ENCODE measurements at regions not wholly inside any gene's neighbourhood (a gene's known extent, or its start where the extent isn't known, plus 50 kb on each side); places are given as distances from the start of the nearest gene placed in this dataset.

DNA sequence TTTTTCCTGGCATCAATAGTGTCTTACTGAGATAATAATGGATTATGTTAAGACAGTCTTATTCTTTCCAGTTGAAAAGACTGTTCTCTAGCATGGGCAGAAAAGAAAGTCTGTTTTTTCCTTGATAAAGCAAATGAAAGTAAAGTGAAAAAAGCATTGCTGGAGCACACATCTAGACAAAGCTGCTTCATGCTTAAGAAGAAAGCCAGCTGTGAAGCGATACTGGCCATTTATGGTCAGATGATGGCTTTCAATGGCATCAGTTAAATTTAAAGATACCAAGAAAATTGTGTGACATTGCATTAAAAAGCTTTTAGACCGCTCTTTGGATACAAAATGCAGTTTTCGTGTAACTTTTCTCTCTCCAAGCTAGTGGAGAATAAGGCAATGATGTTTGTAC is 242.1 kb upstream of the TRAM1L1 start:
- no peak for DNase-seq

DNA sequence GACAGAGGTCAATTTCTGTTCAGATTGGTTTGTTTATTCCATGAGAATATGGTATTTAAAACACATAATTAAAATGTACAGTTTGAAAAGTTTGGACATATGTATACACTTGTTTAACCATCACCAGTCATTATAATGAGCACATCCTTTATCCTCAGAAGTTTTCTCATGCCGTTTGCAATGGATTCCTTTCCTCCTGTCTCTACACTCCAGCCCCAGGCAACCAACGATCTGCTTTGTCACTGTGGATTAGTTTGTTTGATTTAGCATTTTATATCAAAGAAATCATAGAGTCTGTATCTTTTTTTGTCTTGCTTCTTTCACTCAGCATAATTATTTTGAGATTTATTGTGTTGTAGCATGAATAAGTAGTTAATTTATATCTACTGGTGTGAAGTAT is 243.0 kb upstream of the TRAM1L1 start:
- no peak for DNase-seq

DNA sequence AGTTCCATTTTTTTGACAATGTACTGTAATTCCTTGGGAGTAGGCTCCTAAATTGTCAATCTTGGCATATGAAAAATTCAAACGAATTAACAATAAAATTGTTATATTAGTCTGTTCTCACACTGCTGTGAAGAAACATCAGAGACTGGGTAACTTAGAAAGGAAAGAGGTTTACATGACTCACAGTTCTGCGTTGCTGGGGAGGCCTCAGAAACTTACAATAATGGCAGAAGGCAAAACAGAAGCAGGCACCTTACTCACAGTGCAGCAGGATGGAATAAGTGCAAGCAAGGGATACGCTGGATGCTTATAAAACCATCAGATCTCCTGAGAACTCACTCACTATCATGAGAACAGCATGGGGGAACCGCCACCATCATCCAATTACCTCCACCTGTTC is 246.4 kb upstream of the TRAM1L1 start:
- no peak for DNase-seq

DNA sequence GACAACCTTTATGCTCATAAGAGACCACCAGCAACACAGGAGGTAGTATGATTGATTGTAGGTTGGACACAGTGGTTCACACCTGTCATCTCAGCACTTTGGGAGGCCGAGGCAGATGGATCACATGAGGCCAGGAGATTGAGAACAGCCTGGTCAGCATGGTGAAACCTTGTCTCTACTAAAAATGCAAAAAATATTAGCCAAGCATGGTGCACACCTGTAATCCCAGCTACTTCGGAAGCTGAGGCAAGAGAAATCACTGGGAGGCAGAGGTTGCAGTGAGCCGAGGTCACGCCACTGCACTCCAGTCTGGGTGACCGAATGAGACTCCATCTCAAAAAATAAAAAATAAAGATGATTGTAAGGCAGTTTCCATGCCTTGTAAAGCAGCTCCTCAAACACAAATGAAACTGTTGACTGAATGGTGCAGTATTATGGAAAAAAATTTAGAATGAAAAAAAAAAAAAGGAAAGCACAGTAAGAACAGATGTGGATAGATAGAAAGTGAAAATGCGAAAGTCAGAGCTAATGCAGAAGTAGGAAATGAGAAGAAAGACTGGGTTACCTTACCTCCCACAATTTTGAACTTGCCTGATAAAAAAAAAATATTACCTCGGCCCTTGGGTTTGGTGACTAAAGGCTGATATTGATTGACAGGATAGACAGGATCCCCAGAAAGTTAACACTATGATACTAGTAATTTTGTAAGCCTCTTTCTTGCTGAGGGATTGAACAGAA is 249.2 kb upstream of the TRAM1L1 start:
- no peak for DNase-seq

DNA sequence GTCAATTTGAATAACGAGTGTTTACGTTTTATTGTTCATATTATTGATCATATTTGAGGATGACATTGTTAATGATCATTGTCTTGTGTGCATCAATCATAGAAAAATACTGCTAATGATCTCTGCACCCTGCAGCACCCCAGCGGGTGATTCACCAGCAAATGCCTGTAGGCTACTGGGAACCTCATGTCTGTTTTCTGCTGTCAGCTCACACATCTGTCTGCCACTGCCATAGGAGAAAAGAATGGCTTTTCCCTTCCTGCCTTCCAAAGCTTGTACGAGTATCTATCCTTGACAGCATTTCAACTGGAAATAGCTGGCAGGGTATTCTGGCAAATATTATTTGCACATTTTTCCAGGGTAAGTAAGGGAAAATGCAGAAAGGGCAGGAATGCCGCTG is 272.1 kb upstream of the TRAM1L1 start:
- DNase-seq = no peak

DNA sequence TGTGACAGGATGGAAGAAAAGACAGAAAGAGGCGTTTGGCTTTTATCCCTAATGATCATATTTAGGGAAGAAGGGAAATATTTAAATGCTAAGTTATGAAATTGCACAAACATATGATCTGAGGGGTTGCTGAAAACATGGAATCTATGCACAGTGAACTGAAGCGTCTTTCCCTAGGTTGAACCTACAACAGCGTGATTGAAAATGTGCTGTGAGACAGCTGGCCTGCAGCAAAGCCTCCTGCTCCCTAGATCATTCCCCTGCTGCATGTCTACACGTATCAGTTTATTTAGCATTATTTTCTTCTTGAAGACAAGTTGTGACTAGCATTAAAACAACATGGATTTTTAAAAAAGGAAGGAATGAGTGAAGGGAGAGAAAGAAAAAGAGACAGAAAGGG is 272.5 kb upstream of the TRAM1L1 start:
- no peak for DNase-seq

DNA sequence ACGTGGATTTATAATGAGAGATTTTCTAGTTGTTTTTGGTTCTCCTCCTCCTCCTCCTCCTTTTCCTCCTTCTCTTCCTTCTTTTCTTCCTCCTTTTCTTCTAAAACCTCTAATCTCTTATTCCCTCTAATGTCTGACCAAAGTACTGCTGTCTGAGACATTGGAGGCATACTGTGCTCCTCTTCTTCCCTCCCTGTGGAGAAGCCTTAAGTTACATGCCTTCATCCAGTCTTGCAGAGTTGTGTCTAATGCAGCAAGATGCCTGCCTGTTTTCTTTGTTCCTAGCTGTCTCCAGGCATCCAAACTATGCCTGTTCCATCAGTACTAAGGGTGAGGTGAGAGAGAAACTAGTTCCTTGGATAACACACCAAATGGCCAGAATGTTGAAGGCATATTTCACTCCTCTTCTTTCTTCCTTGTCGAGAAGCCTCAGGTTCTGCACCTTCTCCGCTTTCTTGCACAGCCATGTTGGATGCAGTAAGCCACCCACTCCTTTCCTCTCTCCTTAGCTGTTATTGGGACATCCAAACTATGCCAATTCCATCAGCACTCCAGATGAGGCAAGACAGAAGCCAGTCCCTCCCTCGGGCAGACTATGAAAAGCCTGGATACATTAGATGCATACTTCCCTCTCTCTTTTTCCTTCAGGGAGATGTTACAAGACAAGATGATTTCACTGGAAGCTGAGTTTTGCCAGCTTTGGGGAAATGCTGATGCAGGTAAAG is 285.7 kb upstream of the TRAM1L1 start:
- DNase-seq = no peak

DNA sequence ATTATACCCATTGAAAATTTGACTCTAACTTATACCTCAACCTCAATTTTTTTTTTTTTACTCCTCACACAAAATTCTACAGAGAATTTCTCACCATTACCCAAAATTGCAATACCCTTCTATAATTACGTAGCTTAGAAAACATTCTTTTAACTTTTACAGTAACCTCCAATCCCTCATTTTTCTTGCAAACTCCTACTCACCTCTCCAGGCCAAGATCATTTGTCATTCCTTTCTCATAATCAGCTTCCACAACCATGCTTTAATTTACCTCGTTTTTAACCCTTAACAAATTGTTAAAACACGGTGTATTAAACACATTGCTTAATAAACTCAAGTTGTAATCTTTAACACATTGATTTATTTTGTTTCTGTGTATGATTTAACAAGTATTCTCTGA is 289.7 kb upstream of the TRAM1L1 start:
- DNase-seq = no peak

DNA sequence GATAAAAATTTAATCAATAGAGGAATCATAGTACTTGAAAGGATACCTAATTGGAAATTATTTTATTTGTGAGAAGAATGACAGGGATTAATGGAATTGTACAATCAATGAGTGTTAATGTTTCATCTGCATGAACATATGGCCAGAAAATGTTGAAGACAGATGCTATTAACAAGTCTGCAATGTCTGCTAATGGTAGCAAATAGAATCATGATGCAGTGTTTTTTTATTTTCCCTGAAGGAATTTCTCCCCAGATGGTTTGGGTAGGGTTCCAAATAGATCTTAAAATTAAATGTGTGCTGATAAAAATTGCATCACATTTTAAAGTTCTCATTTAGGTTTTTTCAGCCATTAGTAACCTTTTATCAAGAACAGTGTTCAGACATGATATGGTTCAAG is 291.3 kb upstream of the TRAM1L1 start:
- no peak for DNase-seq

DNA sequence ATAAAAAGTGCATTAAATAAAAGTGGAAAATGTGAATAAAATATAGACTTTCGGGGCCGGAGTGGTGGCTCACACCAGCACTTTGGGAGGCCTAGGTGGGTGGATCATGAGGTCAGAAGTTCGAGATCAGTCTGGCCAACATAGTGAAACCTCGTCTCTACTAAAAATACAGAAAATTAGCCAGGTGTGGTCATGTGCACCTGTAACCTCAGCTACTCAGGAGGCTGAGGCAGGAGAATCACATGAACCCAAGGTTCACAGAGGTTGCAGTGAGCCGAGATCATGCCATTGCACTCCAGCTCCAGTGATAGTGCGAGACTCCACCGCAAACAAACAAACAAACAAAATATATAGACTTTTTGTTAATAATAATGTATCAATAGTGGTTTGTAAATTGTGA is 293.6 kb upstream of the TRAM1L1 start:
- no peak for DNase-seq

DNA sequence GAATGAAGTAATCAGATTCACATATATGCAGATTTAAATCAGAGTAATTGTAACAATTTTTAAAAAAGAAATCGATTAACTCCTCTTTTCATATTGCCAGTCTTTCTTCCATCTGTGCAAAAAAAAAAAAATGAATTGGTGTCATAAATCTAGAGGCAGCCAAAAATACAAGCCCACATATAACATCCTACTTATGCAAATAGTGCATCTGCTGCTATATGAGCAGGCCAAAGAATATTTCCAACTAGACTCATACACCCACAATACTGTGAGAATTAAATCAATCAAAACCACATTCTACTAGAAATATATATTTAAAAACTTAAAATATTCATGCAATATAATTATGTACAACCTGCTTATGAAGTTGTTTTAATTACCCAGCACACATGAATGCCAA is 298.1 kb upstream of the TRAM1L1 start:
- no peak for DNase-seq

DNA sequence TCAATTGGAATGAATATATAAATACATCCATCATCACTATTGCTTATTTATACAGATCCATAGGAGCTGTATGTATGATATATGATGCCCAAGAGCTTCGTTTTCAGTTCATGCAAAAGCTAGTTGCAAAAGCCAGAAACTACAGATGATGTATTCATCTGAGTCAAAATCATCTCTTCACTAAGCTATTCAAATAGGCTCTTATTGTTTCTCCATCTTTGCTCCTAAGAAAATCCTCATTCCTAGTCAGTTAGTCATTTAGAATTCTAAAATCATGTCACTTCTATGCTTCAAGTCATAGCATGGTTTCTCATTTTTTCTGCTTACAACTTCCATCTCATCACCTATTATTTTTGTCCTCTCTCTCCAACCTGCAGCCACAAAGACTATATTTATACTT is 300.1 kb upstream of the TRAM1L1 start:
- DNase-seq = no peak

DNA sequence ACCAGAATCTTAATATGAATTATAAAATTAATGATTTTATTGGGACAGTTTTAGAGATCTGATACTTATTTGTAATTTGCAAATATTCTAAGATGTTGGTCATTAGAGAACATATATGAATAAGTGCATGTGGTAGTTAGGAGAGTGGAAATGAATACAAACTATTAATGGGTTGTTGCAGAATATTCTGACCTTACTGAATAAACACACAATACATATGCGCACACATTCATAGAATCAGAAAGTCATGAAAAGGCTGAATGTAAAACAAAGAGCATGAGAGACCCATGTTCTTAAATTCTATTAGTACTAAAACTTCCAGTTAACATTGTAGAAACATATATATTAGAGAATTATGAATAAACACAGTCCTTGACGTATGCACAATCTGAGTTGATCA is 301.7 kb upstream of the TRAM1L1 start:
- DNase-seq = no peak

DNA sequence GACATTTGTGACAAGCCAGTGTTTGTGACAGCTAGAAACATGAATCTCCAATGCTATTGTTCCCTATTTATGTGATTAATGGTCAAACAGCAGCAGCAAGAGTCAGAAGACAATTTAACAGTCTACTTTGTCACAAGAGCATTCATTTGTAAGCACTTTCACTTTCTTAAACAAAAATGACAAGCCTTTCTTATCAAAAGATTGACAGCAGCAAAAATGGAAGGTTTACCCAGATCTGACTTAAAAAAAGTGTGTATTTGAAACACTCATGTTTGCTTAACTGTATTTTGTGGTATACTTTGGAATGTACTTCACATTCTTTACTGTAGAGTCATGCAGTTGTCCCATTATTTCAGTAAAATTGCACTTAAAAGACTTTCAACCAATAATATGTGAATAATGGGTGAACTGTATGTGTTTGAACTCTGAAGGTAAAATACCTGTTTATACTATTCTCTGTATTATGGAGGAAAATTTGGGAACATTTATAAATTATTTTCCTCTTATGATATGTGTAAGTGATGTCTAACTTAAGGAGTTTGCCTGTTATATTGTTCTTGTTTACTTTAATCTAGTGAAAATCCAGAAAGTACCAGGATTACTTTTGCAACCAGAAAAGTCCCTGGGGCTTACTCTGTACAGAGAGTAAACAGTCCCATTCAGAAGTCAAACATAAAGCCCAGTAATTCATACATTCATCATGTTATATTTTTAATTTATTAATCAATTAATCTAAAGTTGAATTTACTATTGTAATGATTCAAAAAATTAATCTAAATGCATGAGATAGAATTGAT is 314.9 kb upstream of the TRAM1L1 start:
- no peak for DNase-seq

DNA sequence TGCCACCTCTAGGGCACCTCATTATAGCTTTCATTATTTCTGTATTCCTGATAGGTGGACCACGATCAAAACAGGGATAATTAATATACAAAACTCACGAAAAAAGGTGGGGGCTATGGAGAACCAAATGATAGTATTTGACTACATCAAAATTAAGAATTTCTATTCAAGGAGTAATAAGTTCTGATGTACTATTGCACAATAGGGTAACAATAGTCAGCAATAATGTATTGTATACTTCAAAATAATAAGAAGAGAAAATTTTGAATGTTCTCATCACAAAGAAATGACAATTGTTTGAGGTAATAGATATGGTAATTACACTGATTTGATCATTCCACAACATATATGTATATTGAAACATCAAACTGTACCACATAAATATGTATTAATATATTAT is 327.3 kb upstream of the TRAM1L1 start:
- no peak for DNase-seq

DNA sequence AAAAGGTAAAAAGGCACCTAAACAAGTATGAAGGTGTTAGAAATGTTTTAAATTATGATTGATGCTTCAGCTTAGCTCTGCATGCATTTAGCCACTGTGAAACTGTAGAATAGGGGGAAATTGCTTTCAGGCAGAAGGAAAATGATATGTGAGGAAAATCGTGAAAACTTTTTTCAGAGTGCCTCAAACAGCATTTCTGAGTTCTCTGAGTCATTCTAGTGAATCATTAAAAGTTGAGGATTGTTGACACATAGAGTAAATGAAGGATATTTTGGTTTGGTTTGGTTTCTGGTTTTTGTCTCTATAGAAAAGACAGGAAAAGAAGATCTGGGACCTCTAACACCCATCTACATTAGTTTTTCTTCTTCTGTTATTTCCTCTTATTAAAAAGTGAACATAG is 332.5 kb upstream of the TRAM1L1 start:
- no peak for DNase-seq

DNA sequence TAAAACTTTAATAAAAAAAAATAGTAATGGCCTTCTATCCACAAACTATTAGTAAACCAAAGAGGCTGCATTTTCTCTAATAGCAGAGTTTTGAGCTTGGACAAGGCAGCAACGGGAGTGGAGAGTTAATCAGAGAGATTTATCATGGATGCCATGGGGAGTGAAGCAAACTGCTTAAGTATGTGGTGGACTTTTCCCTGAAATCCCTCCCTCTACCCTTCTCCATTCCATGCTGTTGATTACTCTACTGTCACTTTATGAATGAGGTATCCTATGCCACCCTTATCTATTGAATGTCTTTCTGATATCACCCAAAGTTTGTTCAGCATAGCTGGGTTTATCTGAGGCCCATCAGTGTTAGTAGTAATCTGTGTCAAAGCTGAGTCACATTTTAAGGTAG is 335.6 kb upstream of the TRAM1L1 start:
- DNase-seq = no peak

DNA sequence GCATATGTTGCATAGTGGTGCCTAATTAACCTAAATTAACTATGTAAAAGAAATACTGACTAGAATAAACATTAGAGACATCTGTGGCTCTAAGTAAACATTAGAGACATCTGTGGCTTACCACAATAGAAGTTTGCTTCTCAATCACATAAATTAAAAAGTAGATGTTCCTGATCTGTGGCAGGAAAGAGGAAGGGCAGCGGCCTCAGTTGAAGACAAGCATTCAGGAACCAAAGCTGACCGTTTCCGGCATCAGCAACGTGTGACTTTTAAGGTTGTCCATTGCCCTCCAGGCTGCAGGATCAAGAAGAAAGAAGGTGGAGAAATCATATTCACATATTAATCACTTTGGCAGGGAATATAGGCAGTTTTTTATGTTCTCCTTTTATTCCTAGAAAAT is 336.3 kb upstream of the TRAM1L1 start:
- DNase-seq = no peak

DNA sequence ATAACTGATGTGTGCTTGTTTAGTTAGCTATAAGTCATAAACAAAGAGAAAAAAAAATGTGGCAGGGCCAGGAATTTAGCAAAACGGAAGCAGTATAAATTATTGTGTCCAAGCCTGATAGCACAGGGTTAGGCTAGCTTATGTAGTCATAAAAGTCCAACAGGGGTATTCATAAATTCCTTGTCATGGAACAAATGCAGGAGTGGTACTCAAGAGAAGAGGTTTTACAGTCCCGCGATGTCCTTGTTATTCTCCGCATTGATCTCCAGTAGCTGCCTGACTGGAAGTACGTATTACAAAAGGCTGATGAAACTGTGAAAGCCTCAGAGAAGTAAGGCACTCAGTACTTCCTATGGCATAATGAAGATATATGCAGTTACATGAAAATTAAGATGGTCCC is 336.9 kb upstream of the TRAM1L1 start:
- no peak for DNase-seq

DNA sequence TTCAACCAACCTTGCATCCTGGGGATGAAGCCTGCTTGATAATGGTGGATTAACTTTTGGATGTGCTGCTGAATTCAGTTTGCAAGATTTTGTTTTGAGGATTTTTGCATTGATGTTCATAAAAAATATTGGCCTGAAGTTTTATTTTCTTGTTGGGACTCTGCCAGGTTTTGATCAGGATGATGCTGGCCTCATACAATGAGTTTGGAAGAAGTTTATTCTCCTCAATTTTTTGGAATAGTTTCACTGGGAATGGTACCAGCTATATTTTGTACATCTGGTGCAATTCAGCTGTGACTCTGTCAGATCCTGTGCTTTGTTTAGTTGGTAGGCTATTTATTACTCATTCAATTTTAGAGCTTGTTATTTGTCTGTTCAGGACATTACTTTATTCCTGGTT is 340.3 kb upstream of the TRAM1L1 start:
- DNase-seq = no peak

DNA sequence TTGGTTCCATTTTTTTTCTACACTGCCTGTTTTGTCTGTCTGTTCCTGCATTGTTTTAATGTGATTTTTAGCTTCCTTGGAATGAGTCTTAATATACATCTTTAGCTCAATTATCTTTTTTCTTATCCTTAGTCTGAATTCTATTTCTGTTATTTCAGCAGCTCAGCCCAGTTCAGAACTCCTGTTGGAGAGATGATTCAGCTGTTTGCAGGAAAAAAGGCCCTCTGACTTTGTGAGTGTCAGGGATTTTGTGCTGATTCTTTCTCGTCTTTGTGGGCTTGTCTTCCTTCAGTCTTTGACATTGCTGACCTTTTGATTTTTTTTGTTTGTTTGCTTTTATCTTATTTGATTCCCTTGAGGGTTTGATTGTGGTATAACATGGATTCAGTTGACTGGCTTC is 343.2 kb upstream of the TRAM1L1 start:
- DNase-seq = no peak

DNA sequence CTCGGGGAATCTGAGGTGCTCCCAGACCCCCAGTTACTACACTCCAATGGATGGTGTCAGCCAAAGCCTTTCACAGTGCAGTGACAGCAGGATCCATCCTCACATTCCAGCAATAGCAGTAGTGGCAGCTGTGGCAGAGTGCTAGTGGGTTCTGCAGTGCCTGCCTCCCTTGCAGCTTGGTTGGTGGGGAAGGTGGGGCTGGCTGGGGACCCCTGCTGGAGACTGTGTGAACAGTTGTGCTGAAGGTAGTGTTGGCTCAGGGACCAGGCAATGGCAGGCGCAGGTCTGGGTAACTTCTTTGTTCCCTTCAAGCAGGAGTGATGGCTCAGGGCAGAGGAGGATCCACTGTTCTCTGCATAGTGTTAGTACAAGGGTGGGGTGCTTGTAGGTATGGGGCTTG is 343.7 kb upstream of the TRAM1L1 start:
- DNase-seq = no peak

DNA sequence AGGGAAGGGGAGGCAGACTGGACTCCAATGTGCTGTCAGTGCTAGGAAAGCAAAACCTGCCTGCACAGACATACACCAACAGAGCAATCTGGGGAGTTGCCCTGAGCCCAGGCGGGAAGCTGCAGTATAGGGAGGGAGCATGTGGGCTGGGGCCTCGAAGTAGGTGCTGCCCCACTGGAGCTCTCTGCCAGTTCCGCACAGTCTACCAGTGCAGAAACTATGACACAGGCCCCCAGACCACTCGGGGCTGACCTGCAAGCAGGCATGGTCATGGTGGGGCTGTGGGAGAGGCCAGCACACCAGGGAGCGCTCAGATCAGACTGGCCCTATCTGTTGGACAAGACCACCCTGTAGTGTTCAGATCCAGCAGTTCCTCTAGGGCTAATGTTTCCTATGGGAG is 344.1 kb upstream of the TRAM1L1 start:
- DNase-seq = no peak

DNA sequence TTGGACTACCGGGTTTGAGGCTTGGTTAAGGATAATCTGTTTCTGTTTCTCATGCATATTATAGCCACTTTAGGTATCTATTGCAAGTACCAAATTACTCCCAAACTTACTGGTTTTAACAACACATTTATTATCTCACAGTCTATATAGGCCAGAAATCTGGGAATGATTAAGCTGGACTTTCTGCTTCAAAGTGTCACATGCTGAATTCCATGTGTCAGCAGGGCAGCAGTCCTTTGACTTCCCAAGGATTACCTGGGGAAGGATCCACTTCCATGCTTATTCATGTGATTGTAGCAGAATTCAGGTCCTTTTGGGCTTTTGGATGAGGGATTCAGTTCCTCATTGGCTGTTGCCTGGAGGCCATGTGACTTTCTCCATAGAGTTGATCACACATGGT is 349.0 kb upstream of the TRAM1L1 start:
- DNase-seq = no peak

Data from suppressor macrophage treated with lipopolysaccharide for 4 hours (primary cell).